Panc1 (cell line): ENCODE measurements at regions not wholly inside any gene's neighbourhood (a gene's known extent, or its start where the extent isn't known, plus 50 kb on each side); places are given as distances from the start of the nearest gene placed in this dataset.

Experiments
- ATAC-seq: fragments of 200-7000 bp; cut with Tn5 transposase; 2 replicates; pipeline ENCODE4 v1.9.1; 2020; ENCODE audit warnings: mild to moderate bottlenecking, moderate library complexity
- BruUV-seq: library from RNA; stranded (reverse); fragments of 400-500 nt; replicated peaks from 2 replicates; lab custom pipeline; 2021; lab: Mats Ljungman, UMichigan
- CTCF ChIA-PET: fragments of 300-600 bp; sonication (Branson Sonifier 250); formaldehyde crosslinking; loops from one replicate; lab custom pipeline; 2022; ENCODE audit warnings: antibody characterized with exemption; lab: Charles Lee
- POLR2A ChIA-PET: fragments of 300-600 bp; sonication (Branson Sonifier 250); formaldehyde crosslinking; loops from one replicate; lab custom pipeline; 2022; ENCODE audit warnings: antibody characterized with exemption; lab: Charles Lee
- DNase-seq: peaks from one replicate; pipeline ENCODE4 v3.0.0-alpha.2; 2010; ENCODE audit warnings: low read depth, low spot score
- H3K27ac ChIP-seq: 2 replicates; pipeline ENCODE4 v1.5.1; 2011; ENCODE audit warnings: mild to moderate bottlenecking, low read length, inconsistent platforms
- H3K27me3 ChIP-seq: fragments of 200-500 bp; sonication (Bioruptor generic); 2 replicates; pipeline ENCODE4 v1.6.0; 2014; ENCODE audit warnings: low read length, inconsistent platforms; ENCODE audit not compliant: control insufficient read depth, insufficient read depth
- H3K36me3 ChIP-seq: fragments of 200-500 bp; sonication (Bioruptor generic); 2 replicates; pipeline ENCODE4 v1.5.1; 2014; ENCODE audit warnings: inconsistent platforms, mild to moderate bottlenecking, low read length, moderate library complexity; ENCODE audit not compliant: control insufficient read depth, insufficient read depth
- H3K4me1 ChIP-seq: 2 replicates; pipeline ENCODE4 v1.5.1; 2011; ENCODE audit warnings: inconsistent platforms, mild to moderate bottlenecking, low read length, moderate library complexity; ENCODE audit not compliant: control insufficient read depth, insufficient read depth
- H3K4me3 ChIP-seq, 2 experiments: 2 replicates each; pipeline ENCODE4 v1.5.1; 2011 to 2012; ENCODE audit warnings: low read depth in 2 of 2, low read length in 2 of 2, mild to moderate bottlenecking in 2 of 2, inconsistent platforms in 1 of 2, moderate library complexity in 1 of 2
- H3K9me3 ChIP-seq: fragments of 200-500 bp; sonication (Bioruptor generic); 2 replicates; pipeline ENCODE4 v1.5.1; 2014; ENCODE audit warnings: low read depth, mild to moderate bottlenecking, inconsistent platforms, low read length, moderate library complexity; ENCODE audit not compliant: control insufficient read depth, insufficient read depth
- CTCF ChIP-seq: fragments of 450-650 bp; IDR thresholded peaks from 2 replicates; pipeline ENCODE4 v1.5.1; 2017; ENCODE audit warnings: mild to moderate bottlenecking
- POLR2AphosphoS5 ChIP-seq: IDR thresholded peaks from 2 replicates; pipeline ENCODE4 v1.6.1; 2012; ENCODE audit warnings: mild to moderate bottlenecking, low read depth, low read length, moderate library complexity
- REST ChIP-seq, 2 experiments: IDR thresholded peaks; 2 replicates each; pipeline ENCODE4 v1.6.1; 2011 to 2012; ENCODE audit warnings: low read depth in 2 of 2, control low read depth in 1 of 2, low read length in 1 of 2, mild to moderate bottlenecking in 1 of 2, moderate library complexity in 1 of 2; ENCODE audit not compliant: insufficient read depth in 1 of 2
- SIN3A ChIP-seq: IDR thresholded peaks from 2 replicates; pipeline ENCODE4 v1.6.1; 2012; ENCODE audit warnings: low read depth, mild to moderate bottlenecking, low read length, moderate library complexity, borderline replicate concordance; ENCODE audit not compliant: insufficient read depth
- TCF7L2 ChIP-seq: IDR thresholded peaks from 2 replicates; pipeline ENCODE4 v1.6.1; 2011; ENCODE audit warnings: mild to moderate bottlenecking, low read depth, low read length, inconsistent platforms
- in situ Hi-C: cut with HindIII; loops from 2 replicates; pipeline ENCODE4 v1.10.0; 2016; ENCODE audit warnings: low sequenced_read_pairs, low pct_unique_long_range_greater_than_20kb
- intact Hi-C: fragments of 100-400 bp; cut with micrococcal nuclease; formaldehyde crosslinking; loops from one replicate; pipeline ENCODE4 v1.10.0; 2022; ENCODE audit not compliant: unreplicated experiment

- TF ChIP-seq CTCF (no peak), REST (IDR thresholded peaks at IDR 0.05; ENCODE audit: insufficient read depth in 1 of 2, low read depth in 2 of 2, low read length in 1 of 2) (no peak), POLR2AphosphoS5 (no peak), TCF7L2 (no peak), SIN3A (no peak)
- H3K9me3 ChIP-seq, result no peaks in the 10 kb centered on the region
- POLR2A ChIA-PET, result no interaction called here
- in situ Hi-C loops, result no loop called here
- ATAC-seq (no peak), DNase-seq (no peak)
- H3K36me3 ChIP-seq, result no peaks in the 10 kb centered on the region
- H3K27ac ChIP-seq, result no peak overlapping the region
- BruUV-seq, result no TSS peak
- H3K4me1 ChIP-seq, result no peaks in the 10 kb centered on the region
- no peak overlapping the region for H3K4me3 ChIP-seq
- intact Hi-C loops, result no loop called here
- H3K27me3 ChIP-seq, result no peaks in the 10 kb centered on the region
- CTCF ChIA-PET, result no interaction called here
Measured at GRCh38 chr20:19143890-19144289, 68.6 kb upstream of the SLC24A3 start.

GRCh38 chr20:19161336-19161735 lies 51.1 kb upstream of the SLC24A3 start:
- CTCF ChIA-PET, result no interaction called here
- DNase-seq (no peak), ATAC-seq (no peak)
- TF ChIP-seq REST (IDR thresholded peaks at IDR 0.05; ENCODE audit: insufficient read depth in 1 of 2, low read depth in 2 of 2, low read length in 1 of 2), result no peak
- TF ChIP-seq SIN3A, result no peak
- no peak for TF ChIP-seq CTCF
- no peak for TF ChIP-seq TCF7L2
- TF ChIP-seq POLR2AphosphoS5, result no peak
- H3K4me3 ChIP-seq, result no peak overlapping the region
- in situ Hi-C loops (no loop called here), intact Hi-C loops (no loop called here)
- no peaks in the 10 kb centered on the region for H3K36me3 ChIP-seq
- no peaks in the 10 kb centered on the region for H3K9me3 ChIP-seq
- H3K4me1 ChIP-seq, result no peaks in the 10 kb centered on the region
- no peak overlapping the region for H3K27ac ChIP-seq
- H3K27me3 ChIP-seq, result no peaks in the 10 kb centered on the region
- BruUV-seq, result no TSS peak
- POLR2A ChIA-PET, result no interaction called here
